ENCODE measurements at regions not wholly inside any gene's neighbourhood (a gene's known extent, or its start where the extent isn't known, plus 50 kb on each side); places are given as distances from the start of the nearest gene placed in this dataset.

DNA sequence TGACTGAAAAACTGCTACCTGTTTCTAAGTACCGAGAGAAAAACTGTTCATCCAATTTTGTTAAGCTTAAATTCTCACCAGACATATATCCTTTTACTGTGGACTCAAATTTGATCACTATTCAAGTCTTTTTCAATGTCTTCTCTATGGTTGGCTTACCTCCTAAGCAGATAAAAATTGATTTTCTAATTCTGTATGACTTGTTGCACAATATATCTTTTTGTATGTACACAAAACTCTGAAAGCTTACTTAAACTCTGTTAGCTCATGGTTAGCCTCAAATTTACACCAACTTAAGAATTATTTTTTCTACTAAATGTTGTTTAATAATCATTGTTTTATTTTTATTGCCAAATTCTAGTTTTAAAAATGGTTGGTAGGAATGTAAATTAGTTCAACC, 715.4 kb downstream of the LTN1 start:
- H3K27me3 Mint-ChIP-seq, result no peaks in the 10 kb centered on the region
- H3K27ac Mint-ChIP-seq, result no peak overlapping the region
- no peak for ATAC-seq (ENCODE audit: low read depth)
- POLR2A ChIA-PET, result no interaction called here
- no peaks in the 10 kb centered on the region for H3K4me1 Mint-ChIP-seq
- peaks cover 2% of the 10 kb centered on the region for H3K9me3 Mint-ChIP-seq
- H3K4me3 Mint-ChIP-seq, result no peak overlapping the region
- DNase-seq, result no peak
- no peaks in the 10 kb centered on the region for H3K36me3 Mint-ChIP-seq

DNA sequence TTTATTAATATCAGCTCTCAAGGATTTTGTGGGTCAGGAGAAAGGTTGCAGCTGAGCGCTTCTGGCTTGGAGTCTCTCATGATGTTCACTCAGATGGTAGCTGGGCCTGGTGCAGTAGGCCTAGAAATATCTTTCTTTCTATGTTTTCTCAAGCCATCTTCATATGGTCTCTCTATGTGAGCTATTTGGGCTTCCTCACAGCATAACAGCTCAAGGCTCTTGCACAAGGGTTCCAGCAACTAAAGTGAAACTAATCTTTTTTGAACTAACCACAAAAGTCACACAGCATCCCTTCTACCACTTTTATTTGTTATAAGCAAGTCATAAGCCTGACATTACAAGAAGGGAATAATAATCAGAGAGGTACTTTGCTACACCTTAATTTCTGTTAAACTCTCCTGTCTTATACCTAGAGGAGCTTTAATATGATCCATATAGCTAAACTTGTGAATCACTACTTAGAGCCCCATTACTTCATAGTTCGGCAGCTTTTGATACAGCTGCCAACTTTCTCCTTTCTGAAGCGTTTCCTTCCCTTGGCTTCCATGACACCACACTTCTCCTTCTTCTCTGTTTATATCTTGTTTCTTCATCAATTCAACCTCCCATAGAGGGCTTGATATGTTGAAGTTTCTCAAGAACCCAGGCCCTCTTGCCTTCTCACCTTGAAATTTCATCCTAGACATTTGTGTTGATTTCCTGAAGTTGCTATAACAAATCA, 720.2 kb downstream of the LTN1 start:
- no peaks in the 10 kb centered on the region for H3K9me3 Mint-ChIP-seq
- DNase-seq, result no peak
- no peak for ATAC-seq (ENCODE audit: low read depth)
- no peaks in the 10 kb centered on the region for H3K27me3 Mint-ChIP-seq
- no peaks in the 10 kb centered on the region for H3K4me1 Mint-ChIP-seq
- no peak overlapping the region for H3K27ac Mint-ChIP-seq
- POLR2A ChIA-PET, result no interaction called here
- no peaks in the 10 kb centered on the region for H3K36me3 Mint-ChIP-seq
- no peak overlapping the region for H3K4me3 Mint-ChIP-seq

DNA sequence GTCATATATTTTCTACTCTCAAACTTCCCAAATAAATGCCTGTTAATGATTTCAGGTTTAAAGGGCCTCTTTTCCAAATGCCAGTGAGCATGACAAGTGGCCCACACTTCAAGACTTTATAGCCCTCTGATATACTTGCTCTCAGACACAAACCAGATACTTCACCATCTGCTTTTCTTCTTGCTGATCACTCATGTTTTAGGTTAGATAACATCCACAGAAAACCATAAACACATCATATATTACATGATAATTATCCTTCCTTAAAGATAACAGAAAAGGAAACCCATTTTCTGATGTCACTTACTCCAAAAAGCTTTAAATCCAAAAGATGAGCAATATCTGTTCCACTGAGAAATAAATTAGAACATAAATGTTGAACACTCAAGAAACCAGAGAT, 723.5 kb downstream of the LTN1 start:
- no peak for DNase-seq
- ATAC-seq (ENCODE audit: low read depth), result no peak
- POLR2A ChIA-PET, result no interaction called here
- no peaks in the 10 kb centered on the region for H3K27me3 Mint-ChIP-seq
- H3K36me3 Mint-ChIP-seq, result no peaks in the 10 kb centered on the region
- no peaks in the 10 kb centered on the region for H3K4me1 Mint-ChIP-seq
- no peak overlapping the region for H3K27ac Mint-ChIP-seq
- H3K9me3 Mint-ChIP-seq, result no peaks in the 10 kb centered on the region
- no peak overlapping the region for H3K4me3 Mint-ChIP-seq

DNA sequence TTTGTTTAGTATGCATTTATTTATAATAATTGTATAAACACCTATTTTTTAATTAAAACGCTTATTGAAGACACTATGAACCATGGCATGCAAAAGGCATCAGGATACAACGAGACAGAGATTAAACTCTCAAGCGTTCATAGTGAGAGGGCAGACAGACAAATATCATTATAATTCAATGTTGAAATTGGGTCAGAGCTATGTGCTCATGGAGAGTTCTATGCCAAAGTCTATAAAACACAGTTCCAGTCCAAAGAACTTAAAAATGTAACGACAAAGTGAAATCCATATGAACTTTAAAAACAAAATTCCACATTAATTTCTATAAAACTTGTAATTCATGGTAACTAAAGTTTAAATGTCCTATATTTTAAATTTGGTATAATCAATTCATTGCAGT, 724.0 kb downstream of the LTN1 start:
- Mint-ChIP-seq H3K36me3 (no peaks in the 10 kb centered on the region), H3K4me3 (no peak overlapping the region)
- POLR2A ChIA-PET, result no interaction called here

DNA sequence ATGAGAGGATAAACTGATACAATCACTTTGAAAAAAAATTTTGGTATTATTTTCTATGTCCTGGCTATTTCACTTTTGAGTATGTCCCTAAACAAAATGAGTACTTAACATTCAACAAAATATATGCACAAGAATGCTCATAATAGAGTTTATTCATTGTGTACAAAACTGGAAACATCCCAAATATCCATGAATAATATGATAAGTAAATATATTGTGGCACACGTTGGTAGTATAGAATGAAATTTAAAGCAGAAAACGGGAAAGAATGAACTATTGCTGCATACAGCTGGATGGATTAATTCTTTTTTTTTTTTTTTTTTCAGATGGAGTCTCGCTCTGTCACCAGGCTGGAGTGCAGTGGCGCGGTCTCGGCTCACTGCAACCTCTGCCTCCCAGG, 725.2 kb downstream of the LTN1 start:
- POLR2A ChIA-PET, result no interaction called here
- Mint-ChIP-seq H3K36me3 (no peaks in the 10 kb centered on the region), H3K9me3 (no peaks in the 10 kb centered on the region), H3K4me1 (no peaks in the 10 kb centered on the region), H3K27me3 (no peaks in the 10 kb centered on the region), H3K4me3 (no peak overlapping the region), H3K27ac (no peak overlapping the region)
- DNase-seq, result no peak
- no peak for ATAC-seq (ENCODE audit: low read depth)

More for the DNA sequence above, 724.0 kb downstream of the LTN1 start:
- ATAC-seq (ENCODE audit: low read depth) (no peak), DNase-seq (no peak)
- Mint-ChIP-seq H3K27me3 (no peaks in the 10 kb centered on the region), H3K4me1 (no peaks in the 10 kb centered on the region), H3K9me3 (no peaks in the 10 kb centered on the region), H3K27ac (no peak overlapping the region)

DNA sequence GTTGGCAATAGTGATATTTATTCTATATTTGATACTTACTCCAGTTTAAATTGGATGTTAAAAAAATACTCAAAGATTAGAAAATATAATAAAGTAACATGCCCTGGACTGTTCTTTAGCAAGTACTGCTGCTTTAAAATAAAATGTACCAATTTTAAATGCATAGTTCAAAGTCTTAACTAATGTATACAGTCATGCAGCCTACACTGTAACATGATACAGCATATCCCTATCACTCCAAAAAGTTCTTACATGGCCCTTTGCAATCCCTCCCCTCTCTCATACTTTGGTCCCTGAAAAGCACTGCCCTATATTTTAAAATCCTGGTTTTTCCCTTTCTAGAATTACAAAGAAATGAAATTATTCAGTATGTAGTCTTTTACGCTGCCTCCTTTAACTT, 726.6 kb downstream of the LTN1 start:
- H3K36me3 Mint-ChIP-seq, result no peaks in the 10 kb centered on the region
- DNase-seq, result no peak
- POLR2A ChIA-PET, result no interaction called here
- no peak overlapping the region for H3K27ac Mint-ChIP-seq
- H3K4me3 Mint-ChIP-seq, result no peak overlapping the region
- no peaks in the 10 kb centered on the region for H3K27me3 Mint-ChIP-seq
- no peaks in the 10 kb centered on the region for H3K4me1 Mint-ChIP-seq
- no peaks in the 10 kb centered on the region for H3K9me3 Mint-ChIP-seq
- ATAC-seq (ENCODE audit: low read depth), result no peak

DNA sequence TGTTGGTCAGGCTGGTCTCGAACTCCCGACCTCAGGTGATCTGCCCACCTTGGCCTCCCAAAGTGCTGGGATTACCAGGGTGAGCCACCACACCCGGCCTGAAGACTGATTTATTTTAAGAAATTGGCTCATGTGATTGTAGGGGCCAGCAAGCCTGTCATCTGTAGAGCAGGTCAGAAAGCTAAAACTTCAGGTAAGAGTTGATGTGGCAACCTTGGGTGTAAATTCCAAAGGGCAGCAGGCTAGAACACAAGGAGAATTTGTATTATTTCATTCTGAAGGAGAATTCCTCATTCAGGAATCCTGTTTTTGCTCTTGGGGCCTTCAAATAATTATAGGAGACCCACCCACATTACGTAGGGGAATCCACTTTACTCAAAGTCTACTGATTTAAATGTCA, 728.7 kb downstream of the LTN1 start:
- no peak for DNase-seq
- Mint-ChIP-seq H3K36me3 (no peaks in the 10 kb centered on the region), H3K4me1 (no peaks in the 10 kb centered on the region)

DNA sequence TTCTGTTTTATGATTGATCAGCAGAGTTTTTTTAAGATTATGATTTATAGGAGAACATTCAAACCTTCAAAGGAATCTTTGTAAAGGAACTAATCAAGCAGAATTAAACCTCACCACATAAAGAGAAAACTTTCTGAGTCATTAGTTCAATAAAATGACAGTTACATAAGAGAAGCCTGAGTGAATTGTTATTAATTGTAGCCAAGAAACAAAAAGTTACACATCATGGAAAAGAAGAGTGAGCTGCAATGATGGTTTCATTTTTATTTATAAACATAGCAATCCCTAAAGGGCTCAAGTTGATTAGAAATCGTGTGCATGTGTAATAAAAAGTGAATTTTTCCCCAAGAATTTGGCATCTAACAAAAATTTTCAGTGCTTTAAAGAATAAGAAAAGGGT, 731.4 kb downstream of the LTN1 start:
- H3K4me1 Mint-ChIP-seq, result no peaks in the 10 kb centered on the region
- no peak overlapping the region for H3K4me3 Mint-ChIP-seq
- H3K9me3 Mint-ChIP-seq, result no peaks in the 10 kb centered on the region
- ATAC-seq (ENCODE audit: low read depth), result no peak
- H3K27me3 Mint-ChIP-seq, result peaks cover 1% of the 10 kb centered on the region
- no peaks in the 10 kb centered on the region for H3K36me3 Mint-ChIP-seq
- no peak overlapping the region for H3K27ac Mint-ChIP-seq
- no peak for DNase-seq
- POLR2A ChIA-PET, result no interaction called here

More for the DNA sequence above, 728.7 kb downstream of the LTN1 start:
- no peaks in the 10 kb centered on the region for H3K27me3 Mint-ChIP-seq
- ATAC-seq (ENCODE audit: low read depth), result no peak
- no peak overlapping the region for H3K27ac Mint-ChIP-seq
- no peak overlapping the region for H3K4me3 Mint-ChIP-seq
- no peaks in the 10 kb centered on the region for H3K9me3 Mint-ChIP-seq
- POLR2A ChIA-PET, result no interaction called here

DNA sequence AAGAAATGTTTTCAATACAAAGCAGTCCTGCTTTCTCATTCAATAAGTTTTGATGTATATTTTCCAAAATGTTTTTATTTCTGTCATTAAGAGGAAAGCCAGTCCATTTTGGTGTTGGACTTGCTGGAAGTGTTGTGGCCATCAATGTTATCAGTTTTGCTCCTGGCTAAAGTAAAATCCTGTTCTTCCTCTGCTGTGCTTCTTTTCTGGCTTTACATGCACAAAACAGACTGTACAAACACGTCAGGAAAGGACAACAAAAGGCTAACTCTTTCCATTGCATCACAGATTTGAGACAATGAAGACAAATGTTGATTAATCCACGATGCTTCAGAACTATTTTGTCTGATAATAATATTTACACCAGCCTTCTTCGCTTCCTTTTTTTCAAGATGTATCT, 735.4 kb downstream of the LTN1 start:
- Mint-ChIP-seq H3K4me1 (no peaks in the 10 kb centered on the region), H3K27me3 (peaks cover 1% of the 10 kb centered on the region), H3K36me3 (no peaks in the 10 kb centered on the region), H3K9me3 (no peaks in the 10 kb centered on the region), H3K4me3 (no peak overlapping the region), H3K27ac (no peak overlapping the region)
- ATAC-seq (ENCODE audit: low read depth), result no peak
- POLR2A ChIA-PET, result no interaction called here
- no peak for DNase-seq

DNA sequence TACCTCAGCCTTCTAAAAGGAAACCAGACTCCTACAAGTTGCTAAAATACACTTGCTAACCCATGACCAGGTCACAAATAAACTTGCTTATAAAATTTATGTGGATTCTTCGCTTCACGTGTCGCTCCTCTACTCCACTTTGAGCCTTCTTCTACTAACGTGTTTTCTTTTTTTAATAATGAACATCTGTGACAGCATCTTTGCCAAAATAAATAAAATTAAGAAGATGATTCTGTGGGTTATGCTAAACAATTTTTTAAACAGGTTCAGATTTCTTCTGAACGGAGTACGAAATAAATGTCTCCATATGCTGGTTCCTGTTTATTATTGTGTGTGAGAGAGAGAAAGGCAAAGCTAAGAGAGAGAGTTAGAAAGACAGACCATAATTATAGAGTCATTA, 735.8 kb downstream of the LTN1 start:
- H3K27ac Mint-ChIP-seq, result no peak overlapping the region
- H3K9me3 Mint-ChIP-seq, result no peaks in the 10 kb centered on the region
- H3K4me3 Mint-ChIP-seq, result no peak overlapping the region
- no peak for ATAC-seq (ENCODE audit: low read depth)
- POLR2A ChIA-PET, result no interaction called here
- DNase-seq, result no peak
- H3K27me3 Mint-ChIP-seq, result peaks cover 1% of the 10 kb centered on the region
- H3K36me3 Mint-ChIP-seq, result no peaks in the 10 kb centered on the region
- no peaks in the 10 kb centered on the region for H3K4me1 Mint-ChIP-seq

DNA sequence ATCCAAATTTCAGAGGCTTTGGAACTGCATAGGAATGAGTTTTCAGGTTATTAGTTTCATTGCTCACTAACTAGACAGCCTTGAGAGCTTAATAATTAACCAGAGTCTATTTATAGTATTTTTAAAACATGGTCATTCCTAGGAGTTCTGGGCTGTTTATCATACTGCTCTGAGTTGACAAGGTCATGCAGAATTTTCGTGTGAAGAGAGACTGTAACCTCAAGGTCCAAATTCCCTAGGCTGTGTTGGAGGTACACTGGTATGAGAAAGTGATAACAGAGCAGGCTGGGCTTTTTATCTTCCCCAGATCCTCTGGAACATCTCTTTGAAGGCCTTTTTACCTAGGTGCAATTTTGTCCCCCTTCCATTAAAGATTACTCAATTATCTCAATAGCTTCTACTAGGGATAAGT, 736.3 kb downstream of the LTN1 start:
- Mint-ChIP-seq H3K9me3 (no peaks in the 10 kb centered on the region), H3K4me1 (no peaks in the 10 kb centered on the region), H3K27ac (no peak overlapping the region), H3K27me3 (peaks cover 1% of the 10 kb centered on the region), H3K36me3 (no peaks in the 10 kb centered on the region), H3K4me3 (no peak overlapping the region)
- POLR2A ChIA-PET, result no interaction called here
- no peak for ATAC-seq (ENCODE audit: low read depth)
- DNase-seq, result no peak

DNA sequence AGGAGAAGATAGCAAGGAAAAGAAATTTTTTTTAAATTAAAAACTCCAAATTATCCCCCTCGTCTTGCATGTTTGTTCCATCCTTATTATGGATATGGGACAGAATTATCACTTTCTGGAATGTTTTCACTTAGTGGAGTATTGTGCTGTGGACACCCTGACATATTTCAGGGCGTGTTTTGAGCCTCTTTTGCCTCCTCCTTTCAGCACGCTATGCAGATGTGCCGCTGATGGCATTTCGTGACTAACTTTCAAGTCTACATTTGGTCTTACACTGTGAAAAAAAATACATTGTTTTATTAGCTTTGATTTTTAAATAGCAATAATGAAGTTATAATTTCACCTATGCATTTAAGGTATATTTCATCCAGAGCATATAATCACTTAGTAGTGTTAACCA, 738.7 kb downstream of the LTN1 start:
- Mint-ChIP-seq H3K4me3 (no peak overlapping the region), H3K9me3 (no peaks in the 10 kb centered on the region), H3K36me3 (no peaks in the 10 kb centered on the region), H3K27me3 (peaks cover 1% of the 10 kb centered on the region), H3K4me1 (no peaks in the 10 kb centered on the region), H3K27ac (no peak overlapping the region)
- no peak for ATAC-seq (ENCODE audit: low read depth)
- DNase-seq, result no peak
- POLR2A ChIA-PET, result no interaction called here

DNA sequence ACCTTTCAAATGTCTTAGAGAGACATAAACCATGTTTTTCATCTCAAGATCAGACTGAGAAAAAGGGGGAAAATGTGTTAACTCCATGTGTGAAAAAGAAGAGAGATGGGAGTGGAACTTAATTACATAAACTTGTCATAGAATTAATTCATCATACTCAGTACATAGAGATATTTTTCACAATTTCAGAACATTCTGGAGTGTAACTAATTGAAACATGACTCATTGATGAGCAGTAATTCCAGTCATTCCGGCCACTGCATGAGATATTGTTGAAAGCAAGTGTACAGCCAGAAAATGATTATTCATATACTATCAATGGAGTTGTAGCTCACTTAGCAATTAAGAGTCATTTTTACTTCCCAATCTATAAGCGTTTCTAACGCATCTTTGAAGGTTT, 739.3 kb downstream of the LTN1 start:
- no peak for ATAC-seq (ENCODE audit: low read depth)

DNA sequence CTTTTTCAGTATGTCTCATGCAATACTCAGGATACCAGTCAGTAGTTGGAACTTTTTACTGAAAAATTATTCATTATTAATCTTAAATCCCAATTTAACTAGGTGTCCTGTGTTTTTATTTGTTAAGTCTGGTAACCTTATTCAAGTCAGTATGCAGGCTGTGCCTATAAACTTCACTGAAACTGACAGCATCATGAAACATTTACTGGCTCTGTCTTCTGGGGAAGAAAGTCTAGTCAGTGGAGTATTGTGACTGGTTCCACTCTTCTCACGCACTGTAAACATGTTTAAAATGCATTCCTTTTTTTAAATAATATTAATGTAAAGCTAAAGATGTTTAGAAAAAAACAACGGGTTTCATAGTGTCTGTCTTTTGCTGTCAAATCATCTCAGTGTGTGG, 739.7 kb downstream of the LTN1 start:
- Mint-ChIP-seq H3K4me3 (no peak overlapping the region), H3K36me3 (no peaks in the 10 kb centered on the region), H3K4me1 (no peaks in the 10 kb centered on the region), H3K9me3 (no peaks in the 10 kb centered on the region), H3K27me3 (peaks cover 1% of the 10 kb centered on the region), H3K27ac (no peak overlapping the region)
- no peak for ATAC-seq (ENCODE audit: low read depth)
- no peak for DNase-seq
- POLR2A ChIA-PET, result no interaction called here

More for the DNA sequence above, 739.3 kb downstream of the LTN1 start:
- H3K4me1 Mint-ChIP-seq, result no peaks in the 10 kb centered on the region
- no peak overlapping the region for H3K27ac Mint-ChIP-seq
- H3K27me3 Mint-ChIP-seq, result peaks cover 1% of the 10 kb centered on the region
- DNase-seq, result no peak
- no peaks in the 10 kb centered on the region for H3K36me3 Mint-ChIP-seq
- no peaks in the 10 kb centered on the region for H3K9me3 Mint-ChIP-seq
- H3K4me3 Mint-ChIP-seq, result no peak overlapping the region
- POLR2A ChIA-PET, result no interaction called here

DNA sequence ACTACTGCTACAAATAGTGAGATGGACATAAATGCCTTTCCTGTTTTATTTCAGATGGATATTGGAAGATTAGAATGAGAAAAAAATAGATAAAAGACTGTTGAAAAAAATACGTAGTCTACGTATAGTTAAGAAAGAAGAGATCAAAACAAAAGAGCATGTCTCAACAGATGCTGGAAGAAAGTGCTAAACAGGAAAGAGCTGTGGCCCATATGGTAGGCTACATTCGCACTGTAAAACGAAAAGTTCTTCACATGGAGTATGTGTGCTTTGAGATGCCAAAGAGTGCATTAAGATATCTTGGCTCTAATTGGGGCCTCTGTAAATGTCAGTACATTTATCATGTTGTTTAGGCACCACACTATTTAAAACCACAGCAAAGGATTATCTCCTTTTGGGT, 741.7 kb downstream of the LTN1 start:
- Mint-ChIP-seq H3K27me3 (no peaks in the 10 kb centered on the region), H3K27ac (no peak overlapping the region)
- POLR2A ChIA-PET, result no interaction called here

More for the DNA sequence above, 741.7 kb downstream of the LTN1 start:
- ATAC-seq (ENCODE audit: low read depth), result no peak
- H3K9me3 Mint-ChIP-seq, result no peaks in the 10 kb centered on the region
- H3K4me3 Mint-ChIP-seq, result no peak overlapping the region
- DNase-seq, result no peak
- H3K36me3 Mint-ChIP-seq, result no peaks in the 10 kb centered on the region
- H3K4me1 Mint-ChIP-seq, result no peaks in the 10 kb centered on the region
